ENCODE measurements at regions not wholly inside any gene's neighbourhood (a gene's known extent, or its start where the extent isn't known, plus 50 kb on each side); places are given as distances from the start of the nearest gene placed in this dataset.

DNA sequence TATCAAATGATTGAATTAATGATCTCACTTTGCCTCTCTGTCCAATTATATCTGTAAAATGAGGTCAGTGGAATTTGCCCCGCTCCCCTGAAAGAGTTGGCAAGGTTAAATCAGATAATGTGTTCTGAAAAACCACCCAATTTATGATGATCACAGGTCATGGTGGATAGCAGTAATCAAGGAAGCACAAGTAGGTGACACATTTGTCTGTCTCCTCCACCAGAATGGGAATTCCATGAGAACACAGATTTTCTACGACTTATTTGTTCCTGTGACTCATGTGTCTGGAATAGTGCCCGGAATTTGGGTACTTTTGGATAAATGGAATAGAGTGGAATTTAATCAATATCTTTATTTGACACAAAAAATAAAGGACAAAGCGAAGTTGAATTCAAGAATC lies 220.9 kb upstream of the SUCLG2 start:
- no peak overlapping the region for H3K4me3 ChIP-seq (ENCODE audit: low read length in 2 of 2)
- no peak overlapping the region for H2BK120ac ChIP-seq (ENCODE audit: low read depth, low read length)
- no peak overlapping the region for H3K4me2 ChIP-seq (ENCODE audit: insufficient read depth, low read length, poor library complexity, severe bottlenecking)
- no peak overlapping the region for H2BK5ac ChIP-seq (ENCODE audit: low read length)
- no peaks in the 10 kb centered on the region for H3K9me3 ChIP-seq (replicated peaks in 1 of 2; ENCODE audit: control insufficient read depth in 2 of 2, insufficient read depth in 1 of 2, low read depth in 1 of 2, low read length in 2 of 2)
- no peak overlapping the region for H2AK5ac ChIP-seq (ENCODE audit: low read depth, low read length)
- no peak overlapping the region for H3K9ac ChIP-seq (ENCODE audit: low read depth, low read length, poor library complexity)
- no peak overlapping the region for H3K23ac ChIP-seq (ENCODE audit: low read depth, low read length, poor library complexity)
- H3K14ac ChIP-seq (ENCODE audit: low read length): no peak overlapping the region
- H3K79me1 ChIP-seq (ENCODE audit: low read depth, low read length): no peaks in the 10 kb centered on the region
- no peaks in the 10 kb centered on the region for H3K36me3 ChIP-seq (replicated peaks in 1 of 2; ENCODE audit: control insufficient read depth in 2 of 2, insufficient read depth in 2 of 2, low read length in 2 of 2)
- no peak overlapping the region for H3K18ac ChIP-seq (ENCODE audit: low read length)
- H3K4ac ChIP-seq (ENCODE audit: low read length): no peak overlapping the region
- no CpG with 5 or more reads among the region's 4 CpGs for WGBS, 2 donors (ENCODE audit: extremely low coverage in 2 of 2, insufficient read length in 2 of 2, insufficient replicate concordance in 1 of 2)
- no peak overlapping the region for H2AFZ ChIP-seq (ENCODE audit: low read length)
- H4K91ac ChIP-seq (ENCODE audit: low read depth, low read length, poor library complexity): no peak overlapping the region
- H4K8ac ChIP-seq (ENCODE audit: low read depth, low read length): no peak overlapping the region
- DNase-seq (ENCODE audit: low spot score): no peak
- H3K4me1 ChIP-seq (ENCODE audit: control insufficient read depth in 2 of 2, insufficient read depth in 1 of 2, low read depth in 1 of 2, low read length in 2 of 2): no peaks in the 10 kb centered on the region
- H2BK12ac ChIP-seq (ENCODE audit: low read length): no peak overlapping the region
- no peak overlapping the region for H2BK15ac ChIP-seq (ENCODE audit: low read length)
- H3K27ac ChIP-seq (replicated peaks; ENCODE audit: low read length): no peak overlapping the region
- no peaks in the 10 kb centered on the region for H3K27me3 ChIP-seq (ENCODE audit: control insufficient read depth in 3 of 3, insufficient read depth in 3 of 3, low read depth in 1 of 3, low read length in 3 of 3)

DNA sequence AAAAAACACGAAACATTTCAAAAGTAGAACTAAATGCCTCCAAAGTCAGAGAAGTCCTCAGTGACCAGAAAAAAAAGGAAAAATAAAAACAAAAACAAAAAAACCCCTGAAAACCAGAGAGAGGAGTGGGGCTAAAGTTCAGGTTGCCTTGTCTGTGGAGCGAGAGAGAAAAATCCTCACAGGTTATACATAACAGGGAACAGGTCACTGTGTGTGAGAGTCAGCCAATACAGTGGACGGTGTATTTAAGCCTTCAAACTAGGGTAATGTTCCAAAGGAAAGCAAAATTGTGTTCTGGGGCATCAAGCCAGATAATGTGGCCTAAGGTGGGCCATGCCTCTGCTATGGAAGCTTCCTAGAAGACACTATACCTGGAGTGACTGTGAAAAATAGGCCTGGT lies 216.1 kb upstream of the SUCLG2 start:
- Histone ChIP-seq H3K9me3 (replicated peaks in 1 of 2; ENCODE audit: control insufficient read depth in 2 of 2, insufficient read depth in 1 of 2, low read depth in 1 of 2, low read length in 2 of 2) (no peaks in the 10 kb centered on the region), H3K36me3 (replicated peaks in 1 of 2; ENCODE audit: control insufficient read depth in 2 of 2, insufficient read depth in 2 of 2, low read length in 2 of 2) (no peaks in the 10 kb centered on the region), H3K4ac (ENCODE audit: low read length) (no peak overlapping the region), H3K18ac (ENCODE audit: low read length) (peak overlapping the region; percentile 58), H4K91ac (ENCODE audit: low read depth, low read length, poor library complexity) (no peak overlapping the region), H3K4me2 (ENCODE audit: insufficient read depth, low read length, poor library complexity, severe bottlenecking) (no peak overlapping the region), H3K27ac (replicated peaks; ENCODE audit: low read length) (no peak overlapping the region), H2AFZ (ENCODE audit: low read length) (no peak overlapping the region), H3K4me1 (ENCODE audit: control insufficient read depth in 2 of 2, insufficient read depth in 1 of 2, low read depth in 1 of 2, low read length in 2 of 2) (no peaks in the 10 kb centered on the region), H2BK120ac (ENCODE audit: low read depth, low read length) (no peak overlapping the region), H3K9ac (ENCODE audit: low read depth, low read length, poor library complexity) (no peak overlapping the region), H4K8ac (ENCODE audit: low read depth, low read length) (no peak overlapping the region), H3K27me3 (ENCODE audit: control insufficient read depth in 3 of 3, insufficient read depth in 3 of 3, low read depth in 1 of 3, low read length in 3 of 3) (no peaks in the 10 kb centered on the region), H3K14ac (ENCODE audit: low read length) (no peak overlapping the region), H3K23ac (ENCODE audit: low read depth, low read length, poor library complexity) (no peak overlapping the region), H3K79me1 (ENCODE audit: low read depth, low read length) (no peaks in the 10 kb centered on the region), H2AK5ac (ENCODE audit: low read depth, low read length) (no peak overlapping the region), H2BK15ac (ENCODE audit: low read length) (no peak overlapping the region), H2BK5ac (ENCODE audit: low read length) (no peak overlapping the region), H2BK12ac (ENCODE audit: low read length) (no peak overlapping the region), H3K4me3 (ENCODE audit: low read length in 2 of 2) (no peak overlapping the region)
- no peak for DNase-seq (ENCODE audit: low spot score)
- no CpG with 5 or more reads among the region's 3 CpGs for WGBS, 2 donors (ENCODE audit: extremely low coverage in 2 of 2, insufficient read length in 2 of 2, insufficient replicate concordance in 1 of 2)

DNA sequence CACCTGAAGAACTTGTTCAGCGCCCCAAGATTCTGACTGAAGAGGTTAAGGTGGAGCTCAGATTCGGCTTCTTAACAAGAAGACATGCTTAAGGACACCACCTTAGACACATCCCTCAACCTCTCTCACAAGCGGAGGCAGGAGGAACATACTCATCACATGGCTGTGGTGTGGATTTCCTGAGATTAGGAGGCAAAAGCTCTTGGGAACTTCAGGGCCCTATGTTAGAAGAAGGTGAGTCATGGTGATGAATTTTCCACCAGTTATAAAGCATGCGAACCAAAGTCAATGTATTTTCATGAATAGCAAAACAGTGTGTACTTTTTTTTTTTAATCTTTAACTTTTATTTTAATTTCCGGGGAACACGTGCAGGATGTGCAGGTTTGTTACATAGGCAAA lies 212.2 kb upstream of the SUCLG2 start:
- no peak overlapping the region for H3K27ac ChIP-seq (replicated peaks; ENCODE audit: low read length)
- H3K79me1 ChIP-seq (ENCODE audit: low read depth, low read length): no peaks in the 10 kb centered on the region
- H3K14ac ChIP-seq (ENCODE audit: low read length): no peak overlapping the region
- no peak overlapping the region for H2AFZ ChIP-seq (ENCODE audit: low read length)
- no peak overlapping the region for H2BK15ac ChIP-seq (ENCODE audit: low read length)
- no CpG with 5 or more reads among the region's 6 CpGs for WGBS, 2 donors (ENCODE audit: extremely low coverage in 2 of 2, insufficient read length in 2 of 2, insufficient replicate concordance in 1 of 2)
- no peaks in the 10 kb centered on the region for H3K36me3 ChIP-seq (replicated peaks in 1 of 2; ENCODE audit: control insufficient read depth in 2 of 2, insufficient read depth in 2 of 2, low read length in 2 of 2)
- H3K23ac ChIP-seq (ENCODE audit: low read depth, low read length, poor library complexity): no peak overlapping the region
- DNase-seq (ENCODE audit: low spot score): no peak
- no peak overlapping the region for H3K9ac ChIP-seq (ENCODE audit: low read depth, low read length, poor library complexity)
- H4K8ac ChIP-seq (ENCODE audit: low read depth, low read length): no peak overlapping the region
- H3K27me3 ChIP-seq (ENCODE audit: control insufficient read depth in 3 of 3, insufficient read depth in 3 of 3, low read depth in 1 of 3, low read length in 3 of 3): no peaks in the 10 kb centered on the region
- no peak overlapping the region for H2BK5ac ChIP-seq (ENCODE audit: low read length)
- H4K91ac ChIP-seq (ENCODE audit: low read depth, low read length, poor library complexity): no peak overlapping the region
- no peak overlapping the region for H3K4ac ChIP-seq (ENCODE audit: low read length)
- H2BK120ac ChIP-seq (ENCODE audit: low read depth, low read length): no peak overlapping the region
- no peak overlapping the region for H3K4me2 ChIP-seq (ENCODE audit: insufficient read depth, low read length, poor library complexity, severe bottlenecking)
- H3K4me1 ChIP-seq (ENCODE audit: control insufficient read depth in 2 of 2, insufficient read depth in 1 of 2, low read depth in 1 of 2, low read length in 2 of 2): no peaks in the 10 kb centered on the region
- no peaks in the 10 kb centered on the region for H3K9me3 ChIP-seq (replicated peaks in 1 of 2; ENCODE audit: control insufficient read depth in 2 of 2, insufficient read depth in 1 of 2, low read depth in 1 of 2, low read length in 2 of 2)
- no peak overlapping the region for H2AK5ac ChIP-seq (ENCODE audit: low read depth, low read length)
- no peak overlapping the region for H3K18ac ChIP-seq (ENCODE audit: low read length)
- no peak overlapping the region for H3K4me3 ChIP-seq (ENCODE audit: low read length in 2 of 2)
- H2BK12ac ChIP-seq (ENCODE audit: low read length): no peak overlapping the region

DNA sequence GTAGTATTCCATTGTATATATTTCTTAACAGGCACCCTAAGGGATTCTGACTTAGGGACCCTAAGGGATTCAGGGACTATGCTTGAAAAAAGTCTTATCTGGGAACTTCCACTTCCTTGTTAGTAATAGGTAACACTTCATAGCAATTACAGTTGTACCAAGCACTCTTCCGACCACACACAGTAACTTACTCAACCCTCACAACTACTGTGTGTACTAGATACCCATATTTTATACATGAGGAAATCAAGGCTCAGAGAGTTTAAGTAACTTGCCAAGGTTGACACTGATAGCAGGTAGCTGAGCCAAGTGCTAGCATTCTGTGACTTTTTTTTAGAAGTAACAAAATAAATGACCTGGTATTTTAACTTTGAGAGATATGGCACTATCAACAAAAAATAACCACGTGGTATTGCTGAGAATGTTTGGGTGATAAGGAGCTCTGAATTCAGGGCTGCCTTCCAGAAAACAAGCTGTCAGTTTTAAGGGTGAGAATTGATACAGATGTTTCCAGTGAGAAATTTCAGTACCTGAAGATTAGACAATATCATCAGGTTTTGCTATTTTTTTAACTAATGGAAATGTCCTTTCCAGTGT lies 210.3 kb upstream of the SUCLG2 start:
- Histone ChIP-seq H3K18ac (ENCODE audit: low read length) (no peak overlapping the region), H3K14ac (ENCODE audit: low read length) (no peak overlapping the region), H3K36me3 (replicated peaks in 1 of 2; ENCODE audit: control insufficient read depth in 2 of 2, insufficient read depth in 2 of 2, low read length in 2 of 2) (no peaks in the 10 kb centered on the region), H2BK12ac (ENCODE audit: low read length) (no peak overlapping the region), H2BK120ac (ENCODE audit: low read depth, low read length) (no peak overlapping the region), H3K23ac (ENCODE audit: low read depth, low read length, poor library complexity) (no peak overlapping the region), H3K79me1 (ENCODE audit: low read depth, low read length) (no peaks in the 10 kb centered on the region), H3K4me3 (ENCODE audit: low read length in 2 of 2) (no peak overlapping the region), H2AK5ac (ENCODE audit: low read depth, low read length) (no peak overlapping the region), H2BK5ac (ENCODE audit: low read length) (no peak overlapping the region), H2BK15ac (ENCODE audit: low read length) (no peak overlapping the region), H3K4me2 (ENCODE audit: insufficient read depth, low read length, poor library complexity, severe bottlenecking) (no peak overlapping the region), H4K91ac (ENCODE audit: low read depth, low read length, poor library complexity) (no peak overlapping the region), H4K8ac (ENCODE audit: low read depth, low read length) (no peak overlapping the region), H3K4ac (ENCODE audit: low read length) (no peak overlapping the region), H2AFZ (ENCODE audit: low read length) (no peak overlapping the region), H3K27me3 (ENCODE audit: control insufficient read depth in 3 of 3, insufficient read depth in 3 of 3, low read depth in 1 of 3, low read length in 3 of 3) (no peaks in the 10 kb centered on the region), H3K27ac (replicated peaks; ENCODE audit: low read length) (no peak overlapping the region), H3K9me3 (replicated peaks in 1 of 2; ENCODE audit: control insufficient read depth in 2 of 2, insufficient read depth in 1 of 2, low read depth in 1 of 2, low read length in 2 of 2) (no peaks in the 10 kb centered on the region), H3K4me1 (ENCODE audit: control insufficient read depth in 2 of 2, insufficient read depth in 1 of 2, low read depth in 1 of 2, low read length in 2 of 2) (no peaks in the 10 kb centered on the region), H3K9ac (ENCODE audit: low read depth, low read length, poor library complexity) (no peak overlapping the region)
- WGBS, 2 donors (ENCODE audit: extremely low coverage in 2 of 2, insufficient read length in 2 of 2, insufficient replicate concordance in 1 of 2): no CpG with 5 or more reads among the region's 2 CpGs
- no peak for DNase-seq (ENCODE audit: low spot score)

All from neuronal stem cell (in vitro differentiated cells).